ENCODE measurements at regions not wholly inside any gene's neighbourhood (a gene's known extent, or its start where the extent isn't known, plus 50 kb on each side); places are given as distances from the start of the nearest gene placed in this dataset.

GRCh38 chr16:86405319-86405718 is 105.0 kb upstream of the FOXF1 start:
- TF ChIP-seq CTCF (conservative IDR thresholded peaks at IDR 0.05) (no peak), ZFX (IDR thresholded peaks at IDR 0.05) (no peak)

Measured in C4-2B (cell line).